GM23338 (cell line): ENCODE measurements at regions not wholly inside any gene's neighbourhood (a gene's known extent, or its start where the extent isn't known, plus 50 kb on each side); places are given as distances from the start of the nearest gene placed in this dataset.

Experiments
- ATAC-seq: fragments of 200-7000 bp; cut with Tn5 transposase; 3 replicates; pipeline ENCODE4 v1.9.1; 2020
- DNase-seq: peaks from one replicate; pipeline ENCODE4 v3.0.0-alpha.2; 2015; ENCODE audit warnings: low spot score
- H2AFZ ChIP-seq: fragments of 200-600 bp; sonication (generic); 2 replicates; pipeline ENCODE4 v1.8.0; 2016; ENCODE audit warnings: antibody characterized with exemption, mild to moderate bottlenecking, moderate library complexity
- H3F3A ChIP-seq: fragments of 200-600 bp; sonication (generic); replicated peaks from 2 replicates; pipeline ENCODE4 v1.8.0; 2017; ENCODE audit warnings: antibody characterized with exemption, mixed run types, low read depth
- H3K27ac ChIP-seq: fragments of 200-600 bp; sonication (generic); 2 replicates; pipeline ENCODE4 v1.6.1; 2016; ENCODE audit warnings: low read depth
- H3K27me3 ChIP-seq: fragments of 200-600 bp; sonication (generic); 2 replicates; pipeline ENCODE4 v1.8.0; 2016; ENCODE audit warnings: mild to moderate bottlenecking, mixed run types, moderate library complexity; ENCODE audit not compliant: insufficient read depth
- H3K36me3 ChIP-seq: fragments of 200-600 bp; sonication (generic); 2 replicates; pipeline ENCODE4 v1.8.0; 2016; ENCODE audit warnings: mild to moderate bottlenecking; ENCODE audit not compliant: insufficient read depth
- H3K4me1 ChIP-seq: fragments of 200-600 bp; sonication (generic); 2 replicates; pipeline ENCODE4 v1.8.0; 2016; ENCODE audit warnings: mild to moderate bottlenecking, moderate library complexity; ENCODE audit not compliant: insufficient read depth
- H3K4me2 ChIP-seq: fragments of 200-600 bp; sonication (generic); 2 replicates; pipeline ENCODE4 v1.7.1; 2017; ENCODE audit warnings: mixed run types
- H3K4me3 ChIP-seq: fragments of 200-600 bp; sonication (generic); 2 replicates; pipeline ENCODE4 v1.6.1; 2016; ENCODE audit warnings: mixed run types
- H3K79me2 ChIP-seq: fragments of 200-600 bp; sonication (generic); replicated peaks from 2 replicates; pipeline ENCODE4 v1.8.0; 2017; ENCODE audit warnings: mild to moderate bottlenecking; ENCODE audit not compliant: insufficient read depth
- H3K9me2 ChIP-seq: fragments of 200-600 bp; sonication (generic); 2 replicates; pipeline ENCODE4 v1.8.0; 2017; ENCODE audit not compliant: insufficient read depth
- H4K20me1 ChIP-seq: fragments of 200-600 bp; sonication (generic); replicated peaks from 2 replicates; pipeline ENCODE4 v1.8.0; 2017; ENCODE audit warnings: mild to moderate bottlenecking; ENCODE audit not compliant: insufficient read depth
- H3K27ac Mint-ChIP-seq: 2 replicates; pipeline ENCODE4 v1.8.0; 2020; ENCODE audit warnings: inconsistent platforms, mild to moderate bottlenecking, moderate library complexity, mixed read lengths
- H3K27me3 Mint-ChIP-seq: 3 replicates; pipeline ENCODE4 v1.8.0; 2022; ENCODE audit warnings: low read depth, mild to moderate bottlenecking, moderate library complexity, mixed read lengths, inconsistent platforms; ENCODE audit not compliant: insufficient read depth, poor library complexity
- H3K36me3 Mint-ChIP-seq: 3 replicates; pipeline ENCODE4 v1.8.0; 2021; ENCODE audit warnings: low read depth, mild to moderate bottlenecking, inconsistent platforms, moderate library complexity, mixed read lengths
- H3K4me1 Mint-ChIP-seq: 3 replicates; pipeline ENCODE4 v1.8.0; 2020; ENCODE audit warnings: mild to moderate bottlenecking, inconsistent platforms, mixed read lengths
- H3K4me3 Mint-ChIP-seq: 3 replicates; pipeline ENCODE4 v1.8.0; 2021; ENCODE audit warnings: moderate library complexity, mild to moderate bottlenecking, inconsistent platforms, mixed read lengths
- H3K9me3 Mint-ChIP-seq: 3 replicates; pipeline ENCODE4 v1.8.0; 2020; ENCODE audit warnings: moderate library complexity, mild to moderate bottlenecking, inconsistent platforms, mixed read lengths
- CTCF ChIP-seq, 2 experiments: fragments of 200-600 bp in 1 of 2; sonication (generic) in 1 of 2; conservative IDR thresholded peaks; 2 replicates each; pipeline versions ENCODE4 v1.5.1 to v1.6.1; 2016 to 2017; ENCODE audit warnings: antibody characterized with exemption in 2 of 2, low read depth in 2 of 2, mild to moderate bottlenecking in 2 of 2, moderate library complexity in 1 of 2
- ETS1 ChIP-seq: IDR thresholded peaks from 2 replicates; pipeline ENCODE4 v1.6.1; 2016; ENCODE audit warnings: antibody characterized with exemption
- EZH2 ChIP-seq: fragments of 200-600 bp; sonication (generic); IDR thresholded peaks from one replicate; pipeline ENCODE4 v1.8.0; 2017; ENCODE audit warnings: antibody characterized with exemption, mild to moderate bottlenecking, low read depth; ENCODE audit not compliant: unreplicated experiment
- EZH2phosphoT487 ChIP-seq: fragments of 200-600 bp; sonication (generic); IDR thresholded peaks from one replicate; pipeline ENCODE4 v1.8.1; 2018; ENCODE audit warnings: antibody characterized with exemption; ENCODE audit not compliant: unreplicated experiment
- JUNB ChIP-seq: IDR thresholded peaks from one replicate; pipeline ENCODE4 v1.6.1; 2016; ENCODE audit warnings: antibody characterized with exemption; ENCODE audit not compliant: unreplicated experiment
- POLR2AphosphoS5 ChIP-seq: IDR thresholded peaks from 2 replicates; pipeline ENCODE4 v1.6.1; 2016; ENCODE audit warnings: antibody characterized with exemption, low read depth
- STAT1 ChIP-seq: IDR thresholded peaks from one replicate; pipeline ENCODE4 v1.6.1; 2016; ENCODE audit warnings: antibody characterized with exemption; ENCODE audit not compliant: unreplicated experiment
- ZNF114 ChIP-seq: fragments of 250-450 bp; sonication (Bioruptor Pico); IDR thresholded peaks from 2 replicates; pipeline ENCODE4 v1.5.0; 2020; ENCODE audit warnings: mild to moderate bottlenecking, moderate library complexity
- TF ChIP-seq, protein P1 (sequence below): fragments of 250-450 bp; sonication (Bioruptor Pico); IDR thresholded peaks from 2 replicates; pipeline ENCODE4 v1.5.0; 2020; ENCODE audit warnings: mild to moderate bottlenecking, moderate library complexity

DNA sequence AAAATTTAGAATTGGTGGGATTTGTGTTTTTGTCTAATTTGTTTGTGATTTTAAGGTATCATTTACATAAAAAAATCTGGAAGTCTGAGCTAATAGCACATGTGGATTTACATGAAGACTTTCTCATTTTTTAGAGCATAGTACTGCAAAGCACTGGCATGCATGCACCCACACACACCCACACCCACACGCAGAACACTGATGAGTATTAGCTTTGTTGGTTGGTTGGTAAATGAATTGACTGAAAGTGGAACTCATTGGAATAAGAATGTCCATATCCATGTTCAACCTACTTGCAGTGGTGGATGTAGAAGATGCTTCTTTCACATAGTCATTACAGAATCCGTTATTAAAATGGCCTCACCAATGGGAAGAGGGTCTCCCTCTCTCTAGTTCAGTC lies 475.8 kb downstream of the PLCL1 start (continued):
- TF ChIP-seq CTCF (conservative IDR thresholded peaks at IDR 0.05; ENCODE audit: low read depth in 2 of 2): no peak

GRCh38 chr2:198279026-198279425 lies 474.6 kb downstream of the PLCL1 start:
- H3K4me2 ChIP-seq: no peak overlapping the region
- Mint-ChIP-seq H3K4me1 (no peaks in the 10 kb centered on the region), H3K9me3 (no peaks in the 10 kb centered on the region), H3K27me3 (peaks cover 2% of the 10 kb centered on the region), H3K36me3 (no peaks in the 10 kb centered on the region), H3K27ac (no peak overlapping the region), H3K4me3 (no peak overlapping the region)
- H3K79me2 ChIP-seq: no peaks in the 10 kb centered on the region
- H3K4me3 ChIP-seq: no peak overlapping the region
- no peaks in the 10 kb centered on the region for H3K9me2 ChIP-seq
- H2AFZ ChIP-seq: no peak overlapping the region; the same call in 1 of the 2 replicates
- DNase-seq: no peak
- no peaks in the 10 kb centered on the region for H4K20me1 ChIP-seq
- H3K36me3 ChIP-seq: no peaks in the 10 kb centered on the region
- no peak for TF ChIP-seq ETS1
- no peak for TF ChIP-seq CTCF (conservative IDR thresholded peaks at IDR 0.05; ENCODE audit: low read depth in 2 of 2)
- TF ChIP-seq ZNF114 (CRISPR knock-in tag): no peak
- TF ChIP-seq POLR2AphosphoS5: no peak
- no peak for TF ChIP-seq EZH2phosphoT487
- no peak for TF ChIP-seq STAT1
- TF ChIP-seq, protein P1, sequence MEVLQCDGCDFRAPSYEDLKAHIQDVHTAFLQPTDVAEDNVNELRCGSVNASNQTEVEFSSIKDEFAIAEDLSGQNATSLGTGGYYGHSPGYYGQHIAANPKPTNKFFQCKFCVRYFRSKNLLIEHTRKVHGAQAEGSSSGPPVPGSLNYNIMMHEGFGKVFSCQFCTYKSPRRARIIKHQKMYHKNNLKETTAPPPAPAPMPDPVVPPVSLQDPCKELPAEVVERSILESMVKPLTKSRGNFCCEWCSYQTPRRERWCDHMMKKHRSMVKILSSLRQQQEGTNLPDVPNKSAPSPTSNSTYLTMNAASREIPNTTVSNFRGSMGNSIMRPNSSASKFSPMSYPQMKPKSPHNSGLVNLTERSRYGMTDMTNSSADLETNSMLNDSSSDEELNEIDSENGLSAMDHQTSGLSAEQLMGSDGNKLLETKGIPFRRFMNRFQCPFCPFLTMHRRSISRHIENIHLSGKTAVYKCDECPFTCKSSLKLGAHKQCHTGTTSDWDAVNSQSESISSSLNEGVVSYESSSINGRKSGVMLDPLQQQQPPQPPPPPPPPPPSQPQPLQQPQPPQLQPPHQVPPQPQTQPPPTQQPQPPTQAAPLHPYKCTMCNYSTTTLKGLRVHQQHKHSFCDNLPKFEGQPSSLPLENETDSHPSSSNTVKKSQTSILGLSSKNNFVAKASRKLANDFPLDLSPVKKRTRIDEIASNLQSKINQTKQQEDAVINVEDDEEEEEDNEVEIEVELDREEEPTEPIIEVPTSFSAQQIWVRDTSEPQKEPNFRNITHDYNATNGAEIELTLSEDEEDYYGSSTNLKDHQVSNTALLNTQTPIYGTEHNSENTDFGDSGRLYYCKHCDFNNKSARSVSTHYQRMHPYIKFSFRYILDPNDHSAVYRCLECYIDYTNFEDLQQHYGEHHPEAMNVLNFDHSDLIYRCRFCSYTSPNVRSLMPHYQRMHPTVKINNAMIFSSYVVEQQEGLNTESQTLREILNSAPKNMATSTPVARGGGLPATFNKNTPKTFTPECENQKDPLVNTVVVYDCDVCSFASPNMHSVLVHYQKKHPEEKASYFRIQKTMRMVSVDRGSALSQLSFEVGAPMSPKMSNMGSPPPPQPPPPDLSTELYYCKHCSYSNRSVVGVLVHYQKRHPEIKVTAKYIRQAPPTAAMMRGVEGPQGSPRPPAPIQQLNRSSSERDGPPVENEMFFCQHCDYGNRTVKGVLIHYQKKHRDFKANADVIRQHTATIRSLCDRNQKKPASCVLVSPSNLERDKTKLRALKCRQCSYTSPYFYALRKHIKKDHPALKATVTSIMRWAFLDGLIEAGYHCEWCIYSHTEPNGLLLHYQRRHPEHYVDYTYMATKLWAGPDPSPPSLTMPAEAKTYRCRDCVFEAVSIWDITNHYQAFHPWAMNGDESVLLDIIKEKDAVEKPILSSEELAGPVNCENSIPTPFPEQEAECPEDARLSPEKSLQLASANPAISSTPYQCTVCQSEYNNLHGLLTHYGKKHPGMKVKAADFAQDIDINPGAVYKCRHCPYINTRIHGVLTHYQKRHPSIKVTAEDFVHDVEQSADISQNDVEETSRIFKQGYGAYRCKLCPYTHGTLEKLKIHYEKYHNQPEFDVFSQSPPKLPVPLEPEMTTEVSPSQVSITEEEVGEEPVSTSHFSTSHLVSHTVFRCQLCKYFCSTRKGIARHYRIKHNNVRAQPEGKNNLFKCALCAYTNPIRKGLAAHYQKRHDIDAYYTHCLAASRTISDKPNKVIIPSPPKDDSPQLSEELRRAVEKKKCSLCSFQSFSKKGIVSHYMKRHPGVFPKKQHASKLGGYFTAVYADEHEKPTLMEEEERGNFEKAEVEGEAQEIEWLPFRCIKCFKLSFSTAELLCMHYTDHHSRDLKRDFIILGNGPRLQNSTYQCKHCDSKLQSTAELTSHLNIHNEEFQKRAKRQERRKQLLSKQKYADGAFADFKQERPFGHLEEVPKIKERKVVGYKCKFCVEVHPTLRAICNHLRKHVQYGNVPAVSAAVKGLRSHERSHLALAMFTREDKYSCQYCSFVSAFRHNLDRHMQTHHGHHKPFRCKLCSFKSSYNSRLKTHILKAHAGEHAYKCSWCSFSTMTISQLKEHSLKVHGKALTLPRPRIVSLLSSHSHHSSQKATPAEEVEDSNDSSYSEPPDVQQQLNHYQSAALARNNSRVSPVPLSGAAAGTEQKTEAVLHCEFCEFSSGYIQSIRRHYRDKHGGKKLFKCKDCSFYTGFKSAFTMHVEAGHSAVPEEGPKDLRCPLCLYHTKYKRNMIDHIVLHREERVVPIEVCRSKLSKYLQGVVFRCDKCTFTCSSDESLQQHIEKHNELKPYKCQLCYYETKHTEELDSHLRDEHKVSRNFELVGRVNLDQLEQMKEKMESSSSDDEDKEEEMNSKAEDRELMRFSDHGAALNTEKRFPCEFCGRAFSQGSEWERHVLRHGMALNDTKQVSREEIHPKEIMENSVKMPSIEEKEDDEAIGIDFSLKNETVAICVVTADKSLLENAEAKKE (CRISPR knock-in tag): no peak
- TF ChIP-seq EZH2: no peak
- no peak for TF ChIP-seq JUNB
- H3K27ac ChIP-seq: no peak overlapping the region
- H3K4me1 ChIP-seq: no peaks in the 10 kb centered on the region
- no peaks in the 10 kb centered on the region for H3F3A ChIP-seq
- H3K27me3 ChIP-seq: no peaks in the 10 kb centered on the region
- no peak for ATAC-seq
